Breast epithelium (tissue), 4 donors: ENCODE measurements at regions not wholly inside any gene's neighbourhood (a gene's known extent, or its start where the extent isn't known, plus 50 kb on each side); places are given as distances from the start of the nearest gene placed in this dataset.

Experiments
- DNase-seq, 2 donors: peaks; one replicate each; pipeline ENCODE4 v3.0.0-alpha.2; 2019; ENCODE audit warnings: low spot score in 2 of 2
- H3K27ac ChIP-seq, 2 donors: fragments of 200-600 bp; sonication (generic) in 1 of 2; one replicate each; pipeline ENCODE4 v1.5.1; 2016 to 2019; ENCODE audit warnings: mild to moderate bottlenecking in 1 of 2
- H3K27me3 ChIP-seq, 2 donors: fragments of 200-600 bp; sonication (generic) in 1 of 2; one replicate each; pipeline versions ENCODE4 v1.5.1 to v1.6.0; 2017 to 2019; ENCODE audit warnings: control low read depth in 1 of 2, mild to moderate bottlenecking in 1 of 2
- H3K36me3 ChIP-seq: fragments of 200-600 bp; one replicate; pipeline ENCODE4 v1.5.1; 2019
- H3K4me1 ChIP-seq, 2 donors: fragments of 200-600 bp; sonication (generic); one replicate each; pipeline ENCODE4 v1.5.1; 2016 to 2019; ENCODE audit warnings: control low read depth in 1 of 2
- H3K4me3 ChIP-seq, 3 donors: fragments of 200-600 bp; sonication (generic); 1 replicate in 2 of 3; 2 replicates in 1 of 3; pipeline ENCODE4 v1.5.1; 2016 to 2019; ENCODE audit warnings: mild to moderate bottlenecking in 3 of 3, moderate library complexity in 2 of 3
- H3K9me3 ChIP-seq, 2 donors: fragments of 200-600 bp; sonication (generic) in 1 of 2; one replicate each; pipeline ENCODE4 v1.5.1; 2016 to 2019; ENCODE audit warnings: control low read depth in 1 of 2
- POLR2A ChIP-seq: fragments of 450-650 bp; IDR thresholded peaks from one replicate; pipeline ENCODE4 v1.6.1; 2016; ENCODE audit warnings: antibody characterized with exemption, mild to moderate bottlenecking, moderate library complexity
- POLR2AphosphoS5 ChIP-seq, 3 donors: sonication (generic); formaldehyde crosslinking; IDR thresholded peaks; one replicate each; pipeline ENCODE4 v1.6.1; 2017; ENCODE audit warnings: antibody characterized with exemption in 3 of 3
- intact Hi-C: fragments of 100-400 bp; cut with DNase I; formaldehyde crosslinking; loops from one replicate; pipeline ENCODE4 v1.15.1; 2023; ENCODE audit warnings: low total_unique reads
- TF ChIP-seq, protein P1 (sequence below), 3 donors: fragments of 450-650 bp; IDR thresholded peaks; one replicate each; pipeline ENCODE4 v1.5.1; 2016 to 2017; ENCODE audit warnings: antibody characterized with exemption in 3 of 3, mild to moderate bottlenecking in 3 of 3, moderate library complexity in 3 of 3

DNA sequence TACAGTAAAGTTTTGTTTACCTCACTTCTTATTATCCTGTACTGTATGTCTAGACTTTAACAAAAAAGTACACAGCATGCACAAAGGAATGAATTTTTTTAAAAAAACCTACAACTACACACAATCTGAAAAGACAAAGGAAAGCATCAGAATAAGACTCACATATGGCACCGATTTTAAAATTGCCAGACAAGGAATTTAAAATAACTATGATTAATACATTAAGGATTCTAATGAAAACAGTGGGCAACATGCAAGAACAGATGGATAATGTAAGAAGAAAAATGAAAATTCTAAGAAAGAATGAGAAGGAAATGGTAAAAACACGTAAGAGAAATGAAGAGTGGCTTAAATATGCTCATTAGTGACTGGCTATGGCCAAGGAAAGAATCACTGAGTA, 638.2 kb downstream of the FBXO15 start:
- Histone ChIP-seq H3K27me3 (no peaks in the 10 kb centered on the region), H3K4me3 (no peak overlapping the region), H3K36me3 (peaks cover 4% of the 10 kb centered on the region), H3K4me1 (no peaks in the 10 kb centered on the region), H3K27ac (no peak overlapping the region), H3K9me3 (no peaks in the 10 kb centered on the region)
- no peak for DNase-seq
- intact Hi-C loops: no loop called here
- TF ChIP-seq POLR2AphosphoS5 (IDR thresholded peaks at IDR 0.05) (no peak), POLR2A (no peak)
- TF ChIP-seq, protein P1, sequence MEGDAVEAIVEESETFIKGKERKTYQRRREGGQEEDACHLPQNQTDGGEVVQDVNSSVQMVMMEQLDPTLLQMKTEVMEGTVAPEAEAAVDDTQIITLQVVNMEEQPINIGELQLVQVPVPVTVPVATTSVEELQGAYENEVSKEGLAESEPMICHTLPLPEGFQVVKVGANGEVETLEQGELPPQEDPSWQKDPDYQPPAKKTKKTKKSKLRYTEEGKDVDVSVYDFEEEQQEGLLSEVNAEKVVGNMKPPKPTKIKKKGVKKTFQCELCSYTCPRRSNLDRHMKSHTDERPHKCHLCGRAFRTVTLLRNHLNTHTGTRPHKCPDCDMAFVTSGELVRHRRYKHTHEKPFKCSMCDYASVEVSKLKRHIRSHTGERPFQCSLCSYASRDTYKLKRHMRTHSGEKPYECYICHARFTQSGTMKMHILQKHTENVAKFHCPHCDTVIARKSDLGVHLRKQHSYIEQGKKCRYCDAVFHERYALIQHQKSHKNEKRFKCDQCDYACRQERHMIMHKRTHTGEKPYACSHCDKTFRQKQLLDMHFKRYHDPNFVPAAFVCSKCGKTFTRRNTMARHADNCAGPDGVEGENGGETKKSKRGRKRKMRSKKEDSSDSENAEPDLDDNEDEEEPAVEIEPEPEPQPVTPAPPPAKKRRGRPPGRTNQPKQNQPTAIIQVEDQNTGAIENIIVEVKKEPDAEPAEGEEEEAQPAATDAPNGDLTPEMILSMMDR (IDR thresholded peaks at IDR 0.05): no peak

DNA sequence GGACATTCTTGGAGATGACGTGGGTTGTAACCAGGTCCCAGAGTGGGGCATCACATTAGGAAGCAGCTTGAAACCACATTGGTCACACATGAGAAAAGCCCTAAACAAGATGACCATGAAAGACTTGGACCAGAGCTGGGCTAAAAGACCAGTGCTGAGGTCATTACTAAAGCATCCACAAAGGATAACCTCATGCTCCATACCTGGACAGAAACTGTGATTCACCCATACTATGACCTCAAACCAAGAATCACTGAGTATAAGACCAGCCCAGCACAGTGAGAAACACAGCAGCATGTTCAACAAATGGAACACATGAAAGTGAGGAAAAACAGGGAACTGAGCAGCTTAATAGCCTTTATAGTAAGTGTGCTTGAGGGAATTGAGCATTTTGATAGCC, 635.5 kb upstream of the NETO1 start:
- H3K4me3 ChIP-seq: no peak overlapping the region
- H3K36me3 ChIP-seq: peaks cover 4% of the 10 kb centered on the region
- no peaks in the 10 kb centered on the region for H3K9me3 ChIP-seq
- H3K4me1 ChIP-seq: no peaks in the 10 kb centered on the region
- H3K27ac ChIP-seq: no peak overlapping the region
- no peak for TF ChIP-seq POLR2A
- TF ChIP-seq, protein P1 (IDR thresholded peaks at IDR 0.05): no peak
- no peak for TF ChIP-seq POLR2AphosphoS5 (IDR thresholded peaks at IDR 0.05)
- intact Hi-C loops: no loop called here
- DNase-seq: no peak
- no peaks in the 10 kb centered on the region for H3K27me3 ChIP-seq

DNA sequence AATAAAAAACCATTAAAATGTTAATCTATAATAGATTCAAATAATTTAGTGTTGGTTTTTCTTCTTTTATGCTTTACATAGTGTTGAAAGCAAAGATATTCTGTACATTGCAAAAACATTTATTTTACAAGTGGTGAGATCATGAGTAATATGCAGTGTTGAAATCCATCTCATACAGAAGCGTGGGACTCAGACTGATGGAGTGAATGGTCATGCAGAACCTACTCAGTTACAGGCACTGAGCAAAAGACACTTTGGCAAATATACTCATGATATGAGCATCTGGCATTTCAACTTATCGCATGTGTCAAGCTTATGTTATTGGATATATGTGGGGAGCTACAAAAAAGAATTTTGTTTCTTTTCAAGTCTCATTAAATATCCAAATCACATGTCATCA, 620.2 kb upstream of the NETO1 start:
- Histone ChIP-seq H3K9me3 (no peaks in the 10 kb centered on the region), H3K4me1 (no peaks in the 10 kb centered on the region), H3K36me3 (no peaks in the 10 kb centered on the region), H3K27ac (no peak overlapping the region), H3K4me3 (no peak overlapping the region), H3K27me3 (no peaks in the 10 kb centered on the region)
- no peak for DNase-seq
- TF ChIP-seq, protein P1 (IDR thresholded peaks at IDR 0.05): no peak
- TF ChIP-seq POLR2AphosphoS5 (IDR thresholded peaks at IDR 0.05): no peak
- TF ChIP-seq POLR2A: no peak
- intact Hi-C loops: no loop called here

DNA sequence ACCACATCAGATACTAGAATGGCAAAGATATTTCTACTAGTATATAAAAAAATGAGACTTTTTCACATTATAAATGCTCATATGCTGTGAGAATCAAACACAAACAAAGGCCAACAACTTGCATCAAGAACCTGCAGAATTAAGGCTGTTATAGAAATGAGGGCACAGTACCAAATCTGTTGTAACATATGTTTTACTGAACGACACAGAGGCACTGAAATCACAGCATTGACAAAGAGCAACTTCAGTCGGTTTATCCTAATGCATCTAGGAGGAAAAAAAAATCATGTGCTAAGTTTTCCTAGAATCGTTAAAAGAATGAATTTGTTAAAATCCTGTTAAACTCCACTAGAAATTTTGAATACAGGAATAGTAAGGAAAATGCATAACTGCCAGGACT, 617.4 kb upstream of the NETO1 start:
- Histone ChIP-seq H3K36me3 (no peaks in the 10 kb centered on the region), H3K4me1 (no peaks in the 10 kb centered on the region), H3K27ac (no peak overlapping the region), H3K4me3 (no peak overlapping the region), H3K9me3 (no peaks in the 10 kb centered on the region), H3K27me3 (no peaks in the 10 kb centered on the region)
- intact Hi-C loops: no loop called here
- TF ChIP-seq POLR2A (no peak), POLR2AphosphoS5 (IDR thresholded peaks at IDR 0.05) (no peak)
- TF ChIP-seq, protein P1 (IDR thresholded peaks at IDR 0.05): no peak
- no peak for DNase-seq

DNA sequence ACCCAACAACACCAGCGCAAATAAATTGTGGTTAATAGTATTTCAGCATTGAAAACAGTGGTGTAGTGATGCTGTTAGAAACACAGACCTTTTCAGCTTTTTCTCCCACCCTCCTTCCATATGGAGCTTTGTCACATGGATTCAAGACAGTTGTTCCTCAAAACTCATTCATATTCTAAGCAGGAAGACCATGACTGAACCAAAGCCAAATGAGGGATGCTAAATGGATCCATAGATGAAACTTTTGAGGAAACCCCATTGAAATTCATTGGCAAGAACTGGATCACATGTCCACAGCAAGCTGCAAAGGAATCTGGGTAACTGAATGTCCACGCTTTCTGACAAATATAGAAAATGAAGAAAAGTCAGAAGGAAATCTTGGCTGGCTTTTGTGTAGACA, 615.1 kb upstream of the NETO1 start:
- TF ChIP-seq, protein P1 (IDR thresholded peaks at IDR 0.05): no peak
- no peak for TF ChIP-seq POLR2AphosphoS5 (IDR thresholded peaks at IDR 0.05)
- TF ChIP-seq POLR2A: no peak
- DNase-seq: no peak
- Histone ChIP-seq H3K4me3 (no peak overlapping the region), H3K4me1 (no peaks in the 10 kb centered on the region), H3K27me3 (no peaks in the 10 kb centered on the region), H3K9me3 (no peaks in the 10 kb centered on the region), H3K27ac (no peak overlapping the region), H3K36me3 (no peaks in the 10 kb centered on the region)
- intact Hi-C loops: no loop called here
